ENCODE measurements at regions not wholly inside any gene's neighbourhood (a gene's known extent, or its start where the extent isn't known, plus 50 kb on each side); places are given as distances from the start of the nearest gene placed in this dataset.
A peak's percentile ranks its signal among the peaks of the same experiment; 100 is the strongest.
"Not testable (repeated sequence)": the region's sequence is repeated elsewhere in the genome, so short reads cannot be mapped to it uniquely, and the experiment has no call there.

DNA sequence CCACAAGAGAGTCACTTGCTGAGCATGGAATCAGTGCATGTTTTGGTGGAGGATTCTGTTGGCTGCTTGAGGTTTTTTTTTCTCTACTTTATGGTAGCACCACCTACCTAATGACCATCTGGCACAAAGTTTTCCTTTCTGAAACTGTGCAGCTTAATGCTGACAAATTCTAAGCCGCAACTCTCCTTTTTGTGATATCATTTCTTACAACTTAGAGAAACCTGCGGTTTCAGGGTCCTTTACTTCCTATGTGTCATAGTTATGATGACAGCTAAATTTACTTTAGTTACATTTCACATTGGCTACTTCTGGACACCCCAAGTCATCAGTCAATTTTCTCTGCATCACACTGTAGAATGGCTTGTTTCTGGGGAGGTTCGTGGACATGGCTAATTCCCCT lies 115.4 kb upstream of the TMTC4 start:
- 53% methylated on average over 3 of the region's 3 CpGs for WGBS
- no peak for DNase-seq
- intact Hi-C loops (cut with DNase I), result no loop called here
- Histone ChIP-seq H3K9me3 (ENCODE audit: control insufficient read depth, low read length) (no peaks in the 10 kb centered on the region), H3K4me3 (ENCODE audit: low read length) (no peak overlapping the region), H3K4me1 (ENCODE audit: control insufficient read depth, insufficient read depth, low read length) (no peaks in the 10 kb centered on the region), H3K27ac (ENCODE audit: low read length) (no peak overlapping the region), H3K27me3 (ENCODE audit: control insufficient read depth, insufficient read depth) (no peaks in the 10 kb centered on the region)
- no peak for ATAC-seq

GRCh38 chr13:100789481-100789880 lies 114.9 kb upstream of the TMTC4 start:
- Histone ChIP-seq H3K27me3 (ENCODE audit: control insufficient read depth, insufficient read depth) (no peaks in the 10 kb centered on the region), H3K4me1 (ENCODE audit: control insufficient read depth, insufficient read depth, low read length) (no peaks in the 10 kb centered on the region), H3K4me3 (ENCODE audit: low read length) (no peak overlapping the region), H3K9me3 (ENCODE audit: control insufficient read depth, low read length) (no peaks in the 10 kb centered on the region), H3K27ac (ENCODE audit: low read length) (no peak overlapping the region)
- peak in 1 of 2 donors; percentile 51 for ATAC-seq
- DNase-seq, result peak in 1 of 3 donors; percentile 37
- intact Hi-C loops (cut with DNase I), result no loop called here
- WGBS, result 16% methylated on average over 2 of the region's 2 CpGs

GRCh38 chr13:100789025-100789424 lies 114.4 kb upstream of the TMTC4 start:
- Histone ChIP-seq H3K4me1 (ENCODE audit: control insufficient read depth, insufficient read depth, low read length) (no peaks in the 10 kb centered on the region), H3K27ac (ENCODE audit: low read length) (no peak overlapping the region), H3K9me3 (ENCODE audit: control insufficient read depth, low read length) (no peaks in the 10 kb centered on the region), H3K4me3 (ENCODE audit: low read length) (no peak overlapping the region), H3K27me3 (ENCODE audit: control insufficient read depth, insufficient read depth) (no peaks in the 10 kb centered on the region)
- ATAC-seq (no peak), DNase-seq (no peak)
- 69% methylated on average over 1 of the region's 1 CpG for WGBS
- intact Hi-C loops (cut with DNase I), result no loop called here

GRCh38 chr13:100788540-100788939 lies 113.9 kb upstream of the TMTC4 start:
- intact Hi-C loops (cut with DNase I), result no loop called here
- H3K27ac ChIP-seq (ENCODE audit: low read length), result no peak overlapping the region
- 82% methylated on average over 1 of the region's 1 CpG for WGBS
- no peaks in the 10 kb centered on the region for H3K9me3 ChIP-seq (ENCODE audit: control insufficient read depth, low read length)
- H3K4me3 ChIP-seq (ENCODE audit: low read length), result no peak overlapping the region
- ATAC-seq (no peak), DNase-seq (no peak)
- no peaks in the 10 kb centered on the region for H3K27me3 ChIP-seq (ENCODE audit: control insufficient read depth, insufficient read depth)
- no peaks in the 10 kb centered on the region for H3K4me1 ChIP-seq (ENCODE audit: control insufficient read depth, insufficient read depth, low read length)

DNA sequence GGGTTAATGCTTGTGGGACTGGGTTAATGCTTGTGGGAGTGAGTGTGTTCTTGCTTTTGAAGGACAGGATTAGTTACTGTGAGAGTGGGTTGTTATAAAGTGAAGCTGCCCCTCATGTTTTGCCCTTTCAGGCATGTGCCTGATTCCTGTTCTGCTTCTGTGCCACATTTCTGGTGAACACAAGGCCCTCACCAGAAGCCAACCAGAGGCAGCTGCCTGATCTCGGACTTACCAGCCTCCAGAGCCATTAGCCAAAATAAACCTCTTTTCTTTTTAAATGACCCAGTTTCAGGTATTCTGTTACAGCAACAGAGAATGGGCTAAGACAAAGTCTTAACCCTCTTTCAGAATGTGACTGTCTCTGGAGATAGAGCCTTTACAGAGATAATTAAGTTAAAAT lies 113.3 kb upstream of the TMTC4 start:
- DNase-seq (no peak), ATAC-seq (no peak)
- Histone ChIP-seq H3K27me3 (ENCODE audit: control insufficient read depth, insufficient read depth) (no peaks in the 10 kb centered on the region), H3K4me3 (ENCODE audit: low read length) (no peak overlapping the region), H3K9me3 (ENCODE audit: control insufficient read depth, low read length) (no peaks in the 10 kb centered on the region), H3K4me1 (ENCODE audit: control insufficient read depth, insufficient read depth, low read length) (no peaks in the 10 kb centered on the region), H3K27ac (ENCODE audit: low read length) (no peak overlapping the region)
- intact Hi-C loops (cut with DNase I), result no loop called here
- 94% methylated on average over 1 of the region's 1 CpG for WGBS

DNA sequence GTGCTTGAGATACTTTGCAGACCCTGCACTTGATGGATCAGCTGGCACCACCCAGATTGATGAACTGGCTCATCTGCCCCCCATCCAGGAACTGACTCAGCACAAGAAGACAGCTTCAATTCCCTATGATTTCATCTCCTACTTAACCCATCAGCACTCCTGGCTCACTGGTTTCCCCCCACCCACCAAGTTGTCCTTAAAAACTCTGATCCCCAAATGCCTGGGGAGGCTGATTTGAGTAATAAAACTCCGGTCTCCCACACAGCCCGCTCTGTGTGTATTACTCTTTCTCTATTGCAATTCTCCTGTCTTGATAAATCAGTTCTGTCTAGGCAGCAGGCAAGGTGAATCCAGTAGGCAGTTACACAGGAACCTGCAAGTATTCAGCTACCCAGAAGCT lies 102.1 kb upstream of the TMTC4 start:
- H3K4me3 ChIP-seq (ENCODE audit: low read length); H3K27ac ChIP-seq (ENCODE audit: low read length); ATAC-seq; H3K9me3 ChIP-seq (ENCODE audit: control insufficient read depth, low read length); H3K4me1 ChIP-seq (ENCODE audit: control insufficient read depth, insufficient read depth, low read length); intact Hi-C loops (cut with DNase I); H3K27me3 ChIP-seq (ENCODE audit: control insufficient read depth, insufficient read depth); DNase-seq: not testable (repeated sequence)
- 97% methylated on average over 2 of the region's 2 CpGs for WGBS

- Histone ChIP-seq H3K4me1 (ENCODE audit: control insufficient read depth, insufficient read depth, low read length) (no peaks in the 10 kb centered on the region), H3K9me3 (ENCODE audit: control insufficient read depth, low read length) (no peaks in the 10 kb centered on the region), H3K4me3 (ENCODE audit: low read length) (no peak overlapping the region), H3K27me3 (ENCODE audit: control insufficient read depth, insufficient read depth) (no peaks in the 10 kb centered on the region), H3K27ac (ENCODE audit: low read length) (no peak overlapping the region)
- 84% methylated on average over 13 of the region's 13 CpGs for WGBS
- DNase-seq (no peak), ATAC-seq (no peak)
- intact Hi-C loops (cut with DNase I), result no loop called here
Observed at GRCh38 chr13:100773923-100774663, 99.5 kb upstream of the TMTC4 start.

GRCh38 chr13:100773429-100773828 lies 98.8 kb upstream of the TMTC4 start:
- intact Hi-C loops (cut with DNase I), result no loop called here
- WGBS, result 93% methylated on average over 3 of the region's 3 CpGs
- no peak for ATAC-seq

DNA sequence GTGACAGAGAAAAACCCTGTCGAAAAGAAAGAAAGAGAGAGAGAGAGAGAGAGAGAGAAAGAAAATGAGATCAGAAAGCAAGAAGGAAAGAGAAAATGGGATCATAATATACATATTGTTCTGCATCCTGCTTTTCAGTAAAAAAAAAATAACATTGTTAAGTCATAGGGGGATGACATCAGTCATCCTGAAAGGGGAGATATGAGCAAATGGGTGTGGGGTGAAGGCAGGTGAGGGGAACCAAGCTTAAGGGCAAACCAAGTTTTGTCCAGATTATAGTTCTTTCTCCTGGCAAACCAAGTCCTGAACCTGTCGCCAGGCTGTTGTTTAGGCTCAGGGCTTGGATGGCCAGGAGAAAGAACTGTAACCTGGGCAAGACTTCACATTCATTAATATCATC lies 92.6 kb upstream of the TMTC4 start:
- intact Hi-C loops (cut with DNase I), result no loop called here
- H3K4me1 ChIP-seq (ENCODE audit: control insufficient read depth, insufficient read depth, low read length), result no peaks in the 10 kb centered on the region
- ATAC-seq, result no peak
- no peaks in the 10 kb centered on the region for H3K9me3 ChIP-seq (ENCODE audit: control insufficient read depth, low read length)
- 89% methylated on average over 2 of the region's 2 CpGs for WGBS
- no peaks in the 10 kb centered on the region for H3K27me3 ChIP-seq (ENCODE audit: control insufficient read depth, insufficient read depth)
- DNase-seq, result no peak
- H3K27ac ChIP-seq (ENCODE audit: low read length), result no peak overlapping the region
- no peak overlapping the region for H3K4me3 ChIP-seq (ENCODE audit: low read length)

More at GRCh38 chr13:100773429-100773828, 98.8 kb upstream of the TMTC4 start:
- H3K4me3 ChIP-seq (ENCODE audit: low read length), result no peak overlapping the region
- no peaks in the 10 kb centered on the region for H3K4me1 ChIP-seq (ENCODE audit: control insufficient read depth, insufficient read depth, low read length)
- H3K9me3 ChIP-seq (ENCODE audit: control insufficient read depth, low read length), result no peaks in the 10 kb centered on the region
- no peak for DNase-seq
- no peak overlapping the region for H3K27ac ChIP-seq (ENCODE audit: low read length)
- no peaks in the 10 kb centered on the region for H3K27me3 ChIP-seq (ENCODE audit: control insufficient read depth, insufficient read depth)

DNA sequence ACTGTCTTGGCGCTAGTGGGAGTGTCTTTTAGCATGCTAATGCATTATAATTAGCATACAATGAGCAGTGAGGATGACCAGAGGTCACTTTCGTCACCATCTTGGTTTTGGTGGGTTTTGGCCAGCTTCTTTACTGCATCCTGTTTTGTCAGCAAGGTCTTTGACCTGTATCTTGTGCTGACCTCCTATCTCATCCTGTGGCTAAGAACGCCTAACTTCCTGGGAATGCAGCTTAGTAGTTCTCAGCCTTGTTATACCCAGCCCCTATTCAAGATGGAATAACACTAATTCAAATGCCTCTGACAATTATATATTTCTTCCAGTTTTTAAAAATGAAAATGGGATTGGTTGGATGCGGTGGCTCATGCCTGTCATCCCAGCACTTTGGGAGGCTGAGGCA lies 92.0 kb upstream of the TMTC4 start:
- intact Hi-C loops (cut with DNase I); H3K4me1 ChIP-seq (ENCODE audit: control insufficient read depth, insufficient read depth, low read length); H3K27ac ChIP-seq (ENCODE audit: low read length); H3K27me3 ChIP-seq (ENCODE audit: control insufficient read depth, insufficient read depth); H3K4me3 ChIP-seq (ENCODE audit: low read length); H3K9me3 ChIP-seq (ENCODE audit: control insufficient read depth, low read length); ATAC-seq; DNase-seq: not testable (repeated sequence)
- 78% methylated on average over 4 of the region's 4 CpGs for WGBS

GRCh38 chr13:100764937-100765336 lies 90.3 kb upstream of the TMTC4 start:
- H3K4me1 ChIP-seq (ENCODE audit: control insufficient read depth, insufficient read depth, low read length), result no peaks in the 10 kb centered on the region
- ATAC-seq (no peak), DNase-seq (no peak)
- H3K27me3 ChIP-seq (ENCODE audit: control insufficient read depth, insufficient read depth), result no peaks in the 10 kb centered on the region
- H3K4me3 ChIP-seq (ENCODE audit: low read length), result no peak overlapping the region
- no peak overlapping the region for H3K27ac ChIP-seq (ENCODE audit: low read length)
- 85% methylated on average over 9 of the region's 9 CpGs for WGBS
- no peaks in the 10 kb centered on the region for H3K9me3 ChIP-seq (ENCODE audit: control insufficient read depth, low read length)
- intact Hi-C loops (cut with DNase I), result no loop called here

- intact Hi-C loops (cut with DNase I); H3K9me3 ChIP-seq (ENCODE audit: control insufficient read depth, low read length); ATAC-seq; DNase-seq; H3K27me3 ChIP-seq (ENCODE audit: control insufficient read depth, insufficient read depth); H3K27ac ChIP-seq (ENCODE audit: low read length); H3K4me3 ChIP-seq (ENCODE audit: low read length); H3K4me1 ChIP-seq (ENCODE audit: control insufficient read depth, insufficient read depth, low read length): not testable (repeated sequence)
- WGBS, result 96% methylated on average over 16 of the region's 22 CpGs
Observed at GRCh38 chr13:100762126-100762525, 87.5 kb upstream of the TMTC4 start.

Measured in right cardiac atrium (tissue), 5 donors.